ENCODE measurements at regions not wholly inside any gene's neighbourhood (a gene's known extent, or its start where the extent isn't known, plus 50 kb on each side); places are given as distances from the start of the nearest gene placed in this dataset.
A peak's percentile ranks its signal among the peaks of the same experiment; 100 is the strongest.

- peaks cover 7% of the 10 kb centered on the region for H3K27me3 Mint-ChIP-seq
Observed at GRCh38 chr3:22977650-22978289, 225.4 kb upstream of the UBE2E2 start.

DNA sequence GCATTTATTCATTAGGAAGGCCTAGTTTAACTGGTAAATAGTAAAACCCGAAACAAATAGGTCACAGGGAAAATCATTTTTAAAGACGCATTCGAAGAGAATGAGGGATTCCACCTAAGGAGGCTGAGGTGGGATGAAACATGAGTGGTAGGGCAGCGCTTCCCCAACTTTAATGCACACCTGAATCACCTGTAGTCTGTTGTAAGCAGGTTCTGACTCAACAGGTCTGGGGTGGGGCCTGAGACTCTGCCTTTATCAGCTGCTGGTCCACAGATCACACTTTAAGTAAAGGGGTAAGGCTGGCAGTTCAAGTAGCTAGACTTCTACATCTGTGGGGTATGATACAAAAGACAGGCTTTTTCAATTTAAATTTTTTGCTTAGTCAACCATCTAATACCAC lies 223.5 kb upstream of the UBE2E2 start:
- no peak overlapping the region for H3K27ac Mint-ChIP-seq

More at GRCh38 chr3:22977650-22978289, 225.4 kb upstream of the UBE2E2 start:
- Mint-ChIP-seq H3K4me3 (peak overlapping the region; percentile 4), H3K4me1 (ENCODE audit: unreplicated experiment) (peaks cover 4% of the 10 kb centered on the region), H3K9me3 (no peaks in the 10 kb centered on the region), H3K36me3 (no peaks in the 10 kb centered on the region), H3K27ac (peak overlapping the region; percentile 65)
- TF ChIP-seq, protein P1, sequence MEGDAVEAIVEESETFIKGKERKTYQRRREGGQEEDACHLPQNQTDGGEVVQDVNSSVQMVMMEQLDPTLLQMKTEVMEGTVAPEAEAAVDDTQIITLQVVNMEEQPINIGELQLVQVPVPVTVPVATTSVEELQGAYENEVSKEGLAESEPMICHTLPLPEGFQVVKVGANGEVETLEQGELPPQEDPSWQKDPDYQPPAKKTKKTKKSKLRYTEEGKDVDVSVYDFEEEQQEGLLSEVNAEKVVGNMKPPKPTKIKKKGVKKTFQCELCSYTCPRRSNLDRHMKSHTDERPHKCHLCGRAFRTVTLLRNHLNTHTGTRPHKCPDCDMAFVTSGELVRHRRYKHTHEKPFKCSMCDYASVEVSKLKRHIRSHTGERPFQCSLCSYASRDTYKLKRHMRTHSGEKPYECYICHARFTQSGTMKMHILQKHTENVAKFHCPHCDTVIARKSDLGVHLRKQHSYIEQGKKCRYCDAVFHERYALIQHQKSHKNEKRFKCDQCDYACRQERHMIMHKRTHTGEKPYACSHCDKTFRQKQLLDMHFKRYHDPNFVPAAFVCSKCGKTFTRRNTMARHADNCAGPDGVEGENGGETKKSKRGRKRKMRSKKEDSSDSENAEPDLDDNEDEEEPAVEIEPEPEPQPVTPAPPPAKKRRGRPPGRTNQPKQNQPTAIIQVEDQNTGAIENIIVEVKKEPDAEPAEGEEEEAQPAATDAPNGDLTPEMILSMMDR (conservative IDR thresholded peaks at IDR 0.05): no peak
- no peak for DNase-seq (ENCODE audit: extremely low spot score, unreplicated experiment)

DNA sequence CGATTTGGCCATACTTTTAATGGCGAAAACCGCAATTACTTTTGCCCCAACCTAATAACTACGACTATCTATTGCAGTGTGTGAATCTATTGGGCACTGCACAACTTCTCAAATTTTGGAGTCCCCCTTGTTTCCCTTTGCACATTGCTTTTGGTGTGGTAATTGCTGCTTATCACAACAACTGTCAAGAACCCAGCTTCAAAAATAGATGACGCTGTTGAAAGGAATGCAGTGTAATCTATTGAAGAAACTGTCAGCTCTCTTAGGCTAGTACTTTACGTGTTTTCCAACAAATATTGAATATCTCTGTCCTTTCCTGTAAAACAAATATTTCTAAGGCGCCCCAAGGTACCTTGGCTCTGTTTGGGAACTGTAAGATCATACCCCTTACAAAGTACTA lies 222.8 kb upstream of the UBE2E2 start:
- Mint-ChIP-seq H3K9me3 (peaks cover 6% of the 10 kb centered on the region), H3K4me3 (no peak overlapping the region), H3K36me3 (no peaks in the 10 kb centered on the region), H3K4me1 (ENCODE audit: unreplicated experiment) (peaks cover 9% of the 10 kb centered on the region), H3K27ac (no peak overlapping the region), H3K27me3 (peaks cover 11% of the 10 kb centered on the region)
- no peak for DNase-seq (ENCODE audit: extremely low spot score, unreplicated experiment)
- TF ChIP-seq, protein P1 (conservative IDR thresholded peaks at IDR 0.05): no peak

More for the DNA sequence above, 223.5 kb upstream of the UBE2E2 start:
- no peak overlapping the region for H3K4me3 Mint-ChIP-seq
- TF ChIP-seq, protein P1 (conservative IDR thresholded peaks at IDR 0.05): no peak
- peaks cover 11% of the 10 kb centered on the region for H3K27me3 Mint-ChIP-seq
- no peak for DNase-seq (ENCODE audit: extremely low spot score, unreplicated experiment)
- no peaks in the 10 kb centered on the region for H3K9me3 Mint-ChIP-seq
- no peaks in the 10 kb centered on the region for H3K36me3 Mint-ChIP-seq
- peaks cover 9% of the 10 kb centered on the region for H3K4me1 Mint-ChIP-seq (ENCODE audit: unreplicated experiment)

GRCh38 chr3:22981166-22981565 lies 222.0 kb upstream of the UBE2E2 start:
- Mint-ChIP-seq H3K36me3 (no peaks in the 10 kb centered on the region), H3K9me3 (peaks cover 6% of the 10 kb centered on the region), H3K4me1 (ENCODE audit: unreplicated experiment) (peaks cover 9% of the 10 kb centered on the region), H3K27me3 (peaks cover 15% of the 10 kb centered on the region), H3K27ac (no peak overlapping the region), H3K4me3 (no peak overlapping the region)
- DNase-seq (ENCODE audit: extremely low spot score, unreplicated experiment): no peak
- TF ChIP-seq, protein P1 (conservative IDR thresholded peaks at IDR 0.05): no peak

DNA sequence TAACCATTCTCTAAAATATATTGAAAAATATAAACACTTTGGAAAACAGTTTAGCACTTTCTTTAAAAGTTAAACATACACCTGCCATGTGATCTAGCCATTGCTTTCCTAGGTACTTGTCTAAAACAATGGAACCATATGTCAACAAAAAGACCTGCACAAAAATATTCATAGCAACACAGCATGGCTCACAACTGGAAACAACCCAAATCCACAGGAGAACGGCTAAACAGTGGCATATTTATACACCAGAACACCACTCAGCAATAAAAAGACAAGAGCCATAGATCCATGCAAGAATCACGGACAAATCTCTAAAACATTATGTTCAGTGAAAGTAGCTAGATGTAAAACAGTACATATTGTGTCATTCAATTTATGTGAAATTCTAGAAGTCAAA lies 221.3 kb upstream of the UBE2E2 start:
- H3K36me3 Mint-ChIP-seq: no peaks in the 10 kb centered on the region

More for the DNA sequence above, 221.3 kb upstream of the UBE2E2 start:
- peaks cover 20% of the 10 kb centered on the region for H3K27me3 Mint-ChIP-seq
- H3K4me3 Mint-ChIP-seq: no peak overlapping the region
- H3K9me3 Mint-ChIP-seq: peaks cover 6% of the 10 kb centered on the region
- peaks cover 9% of the 10 kb centered on the region for H3K4me1 Mint-ChIP-seq (ENCODE audit: unreplicated experiment)
- TF ChIP-seq, protein P1 (conservative IDR thresholded peaks at IDR 0.05): no peak
- no peak for DNase-seq (ENCODE audit: extremely low spot score, unreplicated experiment)
- H3K27ac Mint-ChIP-seq: no peak overlapping the region
